H1 (cell line): ENCODE measurements at regions not wholly inside any gene's neighbourhood (a gene's known extent, or its start where the extent isn't known, plus 50 kb on each side); places are given as distances from the start of the nearest gene placed in this dataset.

Experiments used
- CTCF ChIA-PET: fragments of 300-600 bp; sonication (Branson Sonifier 250); formaldehyde crosslinking; loops from one replicate; lab custom pipeline; 2021; ENCODE audit not compliant: partially characterized antibody; lab: Charles Lee
- POLR2A ChIA-PET: fragments of 300-600 bp; sonication (Branson Sonifier 250); formaldehyde crosslinking; loops from one replicate; lab custom pipeline; 2021; ENCODE audit warnings: inconsistent platforms; ENCODE audit not compliant: partially characterized antibody; lab: Charles Lee
- DNase-seq, 2 experiments: peaks; one replicate each; pipeline versions ENCODE4 v3.0.0 to v3.0.0-alpha.2; 2010 to 2022; ENCODE audit warnings: low spot score in 2 of 2, low read depth in 1 of 2, mixed read lengths in 1 of 2
- FAIRE-seq: peaks from 2 replicates; lab custom pipeline; 2011; peaks lifted over from hg19 to GRCh38; lab: Jason Lieb, UNC
- H2AFZ ChIP-seq: 2 replicates; pipeline ENCODE4 v1.8.1; 2012; ENCODE audit warnings: low read length, inconsistent platforms
- H2AK5ac ChIP-seq: 2 replicates; pipeline ENCODE4 v1.6.1; 2013; ENCODE audit warnings: low read depth, low read length
- H2BK120ac ChIP-seq: replicated peaks from 2 replicates; pipeline ENCODE3; 2013; ENCODE audit warnings: low read depth, low read length, inconsistent platforms
- H2BK12ac ChIP-seq: 2 replicates; pipeline ENCODE4 v1.6.1; 2013; ENCODE audit warnings: low read depth, low read length
- H2BK15ac ChIP-seq: 2 replicates; pipeline ENCODE4 v1.6.1; 2013; ENCODE audit warnings: low read length
- H2BK20ac ChIP-seq: 2 replicates; pipeline ENCODE4 v1.6.1; 2013; ENCODE audit warnings: low read length
- H2BK5ac ChIP-seq: 2 replicates; pipeline ENCODE4 v1.6.1; 2013; ENCODE audit warnings: low read depth, low read length
- H3K14ac ChIP-seq: 2 replicates; pipeline ENCODE4 v1.6.1; 2013; ENCODE audit warnings: inconsistent platforms; ENCODE audit not compliant: insufficient read length
- H3K18ac ChIP-seq: 2 replicates; pipeline ENCODE4 v1.6.1; 2013; ENCODE audit warnings: low read length; ENCODE audit errors: extremely low read depth
- H3K23ac ChIP-seq: 2 replicates; pipeline ENCODE4 v1.6.1; 2013; ENCODE audit warnings: inconsistent platforms; ENCODE audit not compliant: insufficient read length
- H3K23me2 ChIP-seq: 2 replicates; pipeline ENCODE4 v1.6.1; 2013; ENCODE audit warnings: low read depth, low read length
- H3K27ac ChIP-seq: 2 replicates; pipeline ENCODE4 v1.6.1; 2011; ENCODE audit warnings: low read depth, low read length, inconsistent platforms
- H3K27me3 ChIP-seq, 4 experiments: replicated peaks in 1 of 4; 1 replicate in 1 of 4; 2 replicates in 3 of 4; pipeline versions ENCODE4 v1.6.1 to v1.8.1; 2011 to 2013; ENCODE audit warnings: low read length in 3 of 4, mild to moderate bottlenecking in 3 of 4, inconsistent platforms in 2 of 4, mixed read lengths in 2 of 4, moderate library complexity in 1 of 4; ENCODE audit not compliant: control insufficient read depth in 3 of 4, insufficient read depth in 3 of 4; ENCODE audit errors: extremely low read depth in 1 of 4
- H3K36me3 ChIP-seq, 4 experiments: 2 replicates each; pipeline versions ENCODE4 v1.6.1 to v1.8.1; 2011 to 2013; ENCODE audit warnings: mild to moderate bottlenecking in 4 of 4, low read length in 3 of 4, moderate library complexity in 2 of 4, control low read depth in 1 of 4, inconsistent platforms in 1 of 4; ENCODE audit not compliant: insufficient read depth in 4 of 4, control insufficient read depth in 2 of 4
- H3K4ac ChIP-seq: replicated peaks from 2 replicates; pipeline ENCODE3; 2013; ENCODE audit warnings: low read length, low read depth, mixed read lengths, inconsistent platforms; ENCODE audit not compliant: insufficient read length
- H3K4me1 ChIP-seq, 4 experiments: replicated peaks in 1 of 4; 1 replicate in 1 of 4; 2 replicates in 3 of 4; pipeline versions ENCODE4 v1.6.1 to v1.8.1; 2011 to 2013; ENCODE audit warnings: low read length in 3 of 4, inconsistent platforms in 2 of 4, mixed read lengths in 1 of 4; ENCODE audit not compliant: insufficient read depth in 4 of 4, control insufficient read depth in 3 of 4
- H3K4me2 ChIP-seq, 2 experiments: 2 replicates each; pipeline versions ENCODE4 v1.6.1 to v1.8.1; 2011 to 2013; ENCODE audit warnings: low read depth in 2 of 2, low read length in 2 of 2, control low read depth in 1 of 2, inconsistent platforms in 1 of 2, mild to moderate bottlenecking in 1 of 2; ENCODE audit not compliant: insufficient read depth in 1 of 2
- H3K4me3 ChIP-seq, 4 experiments: fragments of 200-600, 300-600 bp in 1 of 4; sonication (generic), shearing (Covaris generic), sonication (Bioruptor Twin) in 1 of 4; 2 replicates each; pipeline versions ENCODE4 v1.5.1 to v1.8.1; 2011 to 2016; ENCODE audit warnings: low read length in 4 of 4, low read depth in 3 of 4, control low read depth in 2 of 4, inconsistent platforms in 2 of 4, mild to moderate bottlenecking in 2 of 4, mixed read lengths in 1 of 4, moderate library complexity in 1 of 4; ENCODE audit not compliant: insufficient read depth in 2 of 4; ENCODE audit errors: extremely low read depth in 1 of 4
- H3K56ac ChIP-seq: replicated peaks from 2 replicates; pipeline ENCODE3; 2013; ENCODE audit warnings: low read depth, mild to moderate bottlenecking, mixed read lengths, low read length, inconsistent platforms; ENCODE audit not compliant: insufficient read length
- H3K79me1 ChIP-seq: 2 replicates; pipeline ENCODE4 v1.6.1; 2013; ENCODE audit warnings: low read depth, low read length, control low read depth
- H3K79me2 ChIP-seq, 2 experiments: 2 replicates each; pipeline versions ENCODE4 v1.6.1 to v1.8.1; 2012 to 2013; ENCODE audit warnings: low read length in 2 of 2, mild to moderate bottlenecking in 2 of 2, inconsistent platforms in 1 of 2; ENCODE audit not compliant: insufficient read depth in 2 of 2, control insufficient read depth in 1 of 2
- H3K9ac ChIP-seq, 4 experiments: replicated peaks in 1 of 4; 1 replicate in 1 of 4; 2 replicates in 3 of 4; pipeline versions ENCODE4 v1.6.1 to v1.8.1; 2011 to 2013; ENCODE audit warnings: low read depth in 3 of 4, low read length in 3 of 4, control low read depth in 2 of 4, mild to moderate bottlenecking in 2 of 4, moderate library complexity in 2 of 4, inconsistent platforms in 1 of 4; ENCODE audit errors: extremely low read depth in 1 of 4
- H3K9me3 ChIP-seq, 2 experiments: 2 replicates each; pipeline versions ENCODE4 v1.6.1 to v1.8.1; 2012 to 2013; ENCODE audit warnings: mild to moderate bottlenecking in 2 of 2, moderate library complexity in 2 of 2, control low read depth in 1 of 2, inconsistent platforms in 1 of 2, low read depth in 1 of 2, low read length in 1 of 2, mixed read lengths in 1 of 2; ENCODE audit not compliant: insufficient read depth in 2 of 2
- H4K20me1 ChIP-seq, 2 experiments: replicated peaks in 1 of 2; 2 replicates each; pipeline versions ENCODE3 to v1.8.1; 2011 to 2013; ENCODE audit warnings: inconsistent platforms in 2 of 2, low read length in 2 of 2, mild to moderate bottlenecking in 1 of 2; ENCODE audit not compliant: insufficient read depth in 2 of 2, control insufficient read depth in 1 of 2
- H4K5ac ChIP-seq: 2 replicates; pipeline ENCODE4 v1.6.1; 2013; ENCODE audit warnings: low read length, low read depth, mixed read lengths, inconsistent platforms; ENCODE audit not compliant: insufficient read length
- H4K8ac ChIP-seq: 2 replicates; pipeline ENCODE4 v1.8.0; 2013; ENCODE audit warnings: mild to moderate bottlenecking, moderate library complexity, low read length, inconsistent platforms; ENCODE audit not compliant: insufficient read depth; ENCODE audit errors: extremely low read depth
- H4K91ac ChIP-seq: replicated peaks from 2 replicates; pipeline ENCODE3; 2013; ENCODE audit warnings: low read length, mixed read lengths, inconsistent platforms; ENCODE audit not compliant: insufficient read length
- CTCF ChIP-seq, 3 experiments: IDR thresholded peaks; 1 replicate in 2 of 3; 2 replicates in 1 of 3; pipeline versions ENCODE4 v1.5.1 to v1.6.1; 2011; ENCODE audit warnings: low read length in 3 of 3, mild to moderate bottlenecking in 3 of 3, inconsistent platforms in 2 of 3, low read depth in 1 of 3, moderate library complexity in 1 of 3; ENCODE audit not compliant: insufficient read depth in 1 of 3; ENCODE audit errors: control extremely low read depth in 1 of 3
- MAFK ChIP-seq: IDR thresholded peaks from 2 replicates; pipeline ENCODE4 v1.6.1; 2012; ENCODE audit warnings: low read depth, mild to moderate bottlenecking, improper control_type of control experiment, low read length
- NRF1 ChIP-seq: IDR thresholded peaks from 2 replicates; pipeline ENCODE4 v1.6.1; 2011; ENCODE audit warnings: mild to moderate bottlenecking, low read depth, low read length, improper control_type of control experiment
- RAD21 ChIP-seq, 2 experiments: IDR thresholded peaks in 1 of 2; conservative IDR thresholded peaks in 1 of 2; 2 replicates each; pipeline ENCODE4 v1.6.1; 2011; ENCODE audit warnings: low read depth in 2 of 2, low read length in 2 of 2, improper control_type of control experiment in 1 of 2, inconsistent platforms in 1 of 2, mild to moderate bottlenecking in 1 of 2, moderate library complexity in 1 of 2
- SP2 ChIP-seq: IDR thresholded peaks from 2 replicates; pipeline ENCODE4 v1.6.1; 2012; ENCODE audit warnings: mild to moderate bottlenecking, low read length, inconsistent platforms
- SP4 ChIP-seq: IDR thresholded peaks from 2 replicates; pipeline ENCODE4 v1.6.1; 2012; ENCODE audit warnings: low read length, inconsistent platforms
- USF2 ChIP-seq: IDR thresholded peaks from 2 replicates; pipeline ENCODE4 v1.6.1; 2011; ENCODE audit warnings: low read length, improper control_type of control experiment
- WGBS, 2 experiments: shearing (Covaris generic) in 1 of 2; methylation state at CpG; one replicate each; pipeline versions ENCODE4 v1.1.6 to v1.1.7; 2013 to 2015; ENCODE audit warnings: low lambda C conversion rate in 2 of 2, mixed read lengths in 2 of 2, inconsistent platforms in 1 of 2, low coverage in 1 of 2, missing lambda C conversion rate in 1 of 2; ENCODE audit not compliant: insufficient replicate concordance in 2 of 2, insufficient coverage in 1 of 2, insufficient read length in 1 of 2; ENCODE audit errors: extremely low coverage in 1 of 2, missing lambda C conversion rate in 1 of 2; 5-methylcytosine and 5-hydroxymethylcytosine counted together

DNA sequence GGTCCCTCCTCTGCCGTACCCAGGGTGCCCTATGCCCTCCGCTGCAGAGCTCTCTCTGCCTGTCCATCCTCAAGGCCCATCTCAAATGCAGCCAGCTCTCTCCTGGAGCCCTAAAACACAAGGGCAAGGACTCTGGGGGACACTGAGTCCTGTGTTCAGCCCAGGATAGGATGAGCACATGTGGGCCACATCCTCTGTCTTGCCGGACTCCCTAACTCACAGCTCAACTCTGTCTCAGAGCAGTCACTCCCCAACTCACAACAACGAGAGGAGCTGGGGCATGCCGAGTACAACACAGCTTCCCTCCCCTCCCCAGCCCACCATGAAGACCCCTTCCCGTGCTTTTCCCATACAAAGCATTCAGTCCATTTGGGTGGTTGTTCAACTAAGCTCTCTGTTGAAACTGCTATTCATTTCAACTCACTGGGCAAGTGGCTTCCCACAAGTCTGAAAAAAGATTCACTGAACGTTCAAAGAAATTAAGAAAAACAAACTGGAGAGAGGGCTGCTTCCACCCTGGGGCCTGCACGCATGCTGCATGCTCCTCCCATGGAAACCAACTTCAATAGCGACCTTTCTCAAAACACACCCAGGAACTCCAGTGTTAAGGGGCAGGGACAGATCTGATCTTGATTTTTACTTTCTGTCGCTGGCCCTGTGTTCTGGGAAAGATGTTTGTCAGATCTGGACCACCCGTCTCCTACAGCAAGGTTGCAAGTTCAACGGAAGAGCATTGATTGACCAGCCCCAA lies 124.3 kb upstream of the IGF1R start:
- FAIRE-seq (no peak), DNase-seq (no peak)
- ChIA-PET CTCF (interaction anchor here (0.6 to 9.2 kb wide), 26 partner anchors 9 to 380 kb away, joined by 3 to 124 read pairs (median 4); partner anchors contain the start of gene IGF1R), POLR2A (interaction anchor here (0.8 to 0.9 kb wide), 3 partner anchors 11 to 277 kb away, joined by 3 read pairs; no protein-coding TSS in a partner anchor)
- Histone ChIP-seq H3K23me2 (no peaks in the 10 kb centered on the region; the same call in 1 of the 2 replicates), H3K56ac (no peak overlapping the region), H3K27ac (no peak overlapping the region), H2AK5ac (no peak overlapping the region), H2BK120ac (no peak overlapping the region), H4K91ac (peak overlapping the region; percentile 8), H2AFZ (no peak overlapping the region), H3K4me2 (no peak overlapping the region), H3K14ac (no peak overlapping the region), H4K8ac (no peak overlapping the region), H3K9ac (no peak overlapping the region), H3K4me1 (peaks cover 0 to 13% (median 2%) of the 10 kb centered on the region in 4 experiments; a peak in 5 of 7 replicates), H2BK5ac (no peak overlapping the region; the same call in 1 of the 2 replicates), H3K27me3 (no peaks in the 10 kb centered on the region), H3K4ac (no peak overlapping the region), H3K36me3 (no peaks in the 10 kb centered on the region), H4K20me1 (no peaks in the 10 kb centered on the region), H2BK15ac (peak overlapping the region; percentile 76; the same call in 1 of the 2 replicates), H2BK20ac (no peak overlapping the region), H3K18ac (no peak overlapping the region), H4K5ac (no peak overlapping the region), H3K79me2 (no peaks in the 10 kb centered on the region), H2BK12ac (no peak overlapping the region), H3K79me1 (no peaks in the 10 kb centered on the region), H3K4me3 (no peak overlapping the region), H3K23ac (no peak overlapping the region), H3K9me3 (no peaks in the 10 kb centered on the region)
- WGBS, 2 experiments = 86% methylated on average over 11 of the region's 12 CpGs; no CpG with 5 or more reads in 1 of the 2 experiments
- TF ChIP-seq USF2 = no peak
- no peak for TF ChIP-seq CTCF (IDR thresholded peaks at IDR 0.05; ENCODE audit: control extremely low read depth in 1 of 3, insufficient read depth in 1 of 3, low read depth in 1 of 3, low read length in 3 of 3)
- no peak for TF ChIP-seq SP2
- TF ChIP-seq RAD21 (IDR thresholded peaks at IDR 0.05 in 1 of 2, conservative IDR thresholded peaks at IDR 0.05 in 1 of 2; ENCODE audit: low read depth in 2 of 2, low read length in 2 of 2) = no peak
- TF ChIP-seq SP4 = no peak
- no peak for TF ChIP-seq MAFK
- no peak for TF ChIP-seq NRF1
